ENCODE measurements at regions not wholly inside any gene's neighbourhood (a gene's known extent, or its start where the extent isn't known, plus 50 kb on each side); places are given as distances from the start of the nearest gene placed in this dataset.
"Not testable (repeated sequence)": the region's sequence is repeated elsewhere in the genome, so short reads cannot be mapped to it uniquely, and the experiment has no call there.

- in situ Hi-C loops (cut with MboI; ENCODE audit: low sequenced_read_pairs): no loop called here
Observed at GRCh38 chr4:25981749-25982148, 67.7 kb downstream of the SMIM20 start.

- in situ Hi-C loops (cut with MboI; ENCODE audit: low sequenced_read_pairs): no loop called here
Observed at GRCh38 chr4:25982962-25983361, 68.9 kb downstream of the SMIM20 start.

- in situ Hi-C loops (cut with MboI; ENCODE audit: low sequenced_read_pairs): no loop called here
Observed at GRCh38 chr4:25984266-25984665, 70.2 kb downstream of the SMIM20 start.

- in situ Hi-C loops (cut with MboI; ENCODE audit: low sequenced_read_pairs): no loop called here
Observed at GRCh38 chr4:25984796-25985195, 70.8 kb downstream of the SMIM20 start.

GRCh38 chr4:25986807-25987206, 72.8 kb downstream of the SMIM20 start:
- in situ Hi-C loops (cut with MboI; ENCODE audit: low sequenced_read_pairs): no loop called here

GRCh38 chr4:25991340-25991739, 77.3 kb downstream of the SMIM20 start:
- in situ Hi-C loops (cut with MboI; ENCODE audit: low sequenced_read_pairs): no loop called here

- in situ Hi-C loops (cut with MboI; ENCODE audit: low sequenced_read_pairs): no loop called here
Observed at GRCh38 chr4:25993395-25994185, 79.6 kb downstream of the SMIM20 start.

- in situ Hi-C loops (cut with MboI; ENCODE audit: low sequenced_read_pairs): not testable (repeated sequence)
Observed at GRCh38 chr4:25994577-25994976, 80.6 kb downstream of the SMIM20 start.

GRCh38 chr4:26000274-26000950, 86.4 kb downstream of the SMIM20 start:
- in situ Hi-C loops (cut with MboI; ENCODE audit: low sequenced_read_pairs): loop anchor here (25.0 kb wide), 1 partner anchor 712 kb away; no protein-coding TSS in a partner anchor

- in situ Hi-C loops (cut with MboI; ENCODE audit: low sequenced_read_pairs): loop anchor here (25.0 kb wide), 1 partner anchor 711 kb away; no protein-coding TSS in a partner anchor
Observed at GRCh38 chr4:26001413-26001812, 87.4 kb downstream of the SMIM20 start.

GRCh38 chr4:26001816-26002215, 87.8 kb downstream of the SMIM20 start:
- in situ Hi-C loops (cut with MboI; ENCODE audit: low sequenced_read_pairs): loop anchor here (25.0 kb wide), 1 partner anchor 710 kb away; no protein-coding TSS in a partner anchor

GRCh38 chr4:26003056-26003455, 89.0 kb downstream of the SMIM20 start:
- in situ Hi-C loops (cut with MboI; ENCODE audit: low sequenced_read_pairs): loop anchor here (25.0 kb wide), 1 partner anchor 709 kb away; no protein-coding TSS in a partner anchor

GRCh38 chr4:26004290-26004689, 90.3 kb downstream of the SMIM20 start:
- in situ Hi-C loops (cut with MboI; ENCODE audit: low sequenced_read_pairs): loop anchor here (25.0 kb wide), 1 partner anchor 708 kb away; no protein-coding TSS in a partner anchor

GRCh38 chr4:26005764-26006163, 91.7 kb downstream of the SMIM20 start:
- in situ Hi-C loops (cut with MboI; ENCODE audit: low sequenced_read_pairs): loop anchor here (25.0 kb wide), 1 partner anchor 707 kb away; no protein-coding TSS in a partner anchor

- in situ Hi-C loops (cut with MboI; ENCODE audit: low sequenced_read_pairs): loop anchor here (25.0 kb wide), 1 partner anchor 704 kb away; no protein-coding TSS in a partner anchor
Observed at GRCh38 chr4:26008737-26009136, 94.7 kb downstream of the SMIM20 start.

GRCh38 chr4:26009502-26009901, 95.5 kb downstream of the SMIM20 start:
- in situ Hi-C loops (cut with MboI; ENCODE audit: low sequenced_read_pairs): loop anchor here (25.0 kb wide), 1 partner anchor 703 kb away; no protein-coding TSS in a partner anchor

GRCh38 chr4:26010304-26010703, 96.3 kb downstream of the SMIM20 start:
- in situ Hi-C loops (cut with MboI; ENCODE audit: low sequenced_read_pairs): loop anchor here (25.0 kb wide), 1 partner anchor 702 kb away; no protein-coding TSS in a partner anchor

- in situ Hi-C loops (cut with MboI; ENCODE audit: low sequenced_read_pairs): loop anchor here (25.0 kb wide), 1 partner anchor 699 kb away; no protein-coding TSS in a partner anchor
Observed at GRCh38 chr4:26013629-26014028, 99.6 kb downstream of the SMIM20 start.

GRCh38 chr4:26015133-26015651, 101.2 kb downstream of the SMIM20 start:
- in situ Hi-C loops (cut with MboI; ENCODE audit: low sequenced_read_pairs): loop anchor here (25.0 kb wide), 1 partner anchor 697 kb away; no protein-coding TSS in a partner anchor

GRCh38 chr4:26015906-26016305, 101.9 kb downstream of the SMIM20 start:
- in situ Hi-C loops (cut with MboI; ENCODE audit: low sequenced_read_pairs): loop anchor here (25.0 kb wide), 1 partner anchor 696 kb away; no protein-coding TSS in a partner anchor

- in situ Hi-C loops (cut with MboI; ENCODE audit: low sequenced_read_pairs): loop anchor here (25.0 kb wide), 1 partner anchor 695 kb away; no protein-coding TSS in a partner anchor
Observed at GRCh38 chr4:26017531-26017930, 103.5 kb downstream of the SMIM20 start.

Measured in HL-60/S4 (cell line).